ENCODE measurements at regions not wholly inside any gene's neighbourhood (a gene's known extent, or its start where the extent isn't known, plus 50 kb on each side); places are given as distances from the start of the nearest gene placed in this dataset.
A peak's percentile ranks its signal among the peaks of the same experiment; 100 is the strongest.

DNA sequence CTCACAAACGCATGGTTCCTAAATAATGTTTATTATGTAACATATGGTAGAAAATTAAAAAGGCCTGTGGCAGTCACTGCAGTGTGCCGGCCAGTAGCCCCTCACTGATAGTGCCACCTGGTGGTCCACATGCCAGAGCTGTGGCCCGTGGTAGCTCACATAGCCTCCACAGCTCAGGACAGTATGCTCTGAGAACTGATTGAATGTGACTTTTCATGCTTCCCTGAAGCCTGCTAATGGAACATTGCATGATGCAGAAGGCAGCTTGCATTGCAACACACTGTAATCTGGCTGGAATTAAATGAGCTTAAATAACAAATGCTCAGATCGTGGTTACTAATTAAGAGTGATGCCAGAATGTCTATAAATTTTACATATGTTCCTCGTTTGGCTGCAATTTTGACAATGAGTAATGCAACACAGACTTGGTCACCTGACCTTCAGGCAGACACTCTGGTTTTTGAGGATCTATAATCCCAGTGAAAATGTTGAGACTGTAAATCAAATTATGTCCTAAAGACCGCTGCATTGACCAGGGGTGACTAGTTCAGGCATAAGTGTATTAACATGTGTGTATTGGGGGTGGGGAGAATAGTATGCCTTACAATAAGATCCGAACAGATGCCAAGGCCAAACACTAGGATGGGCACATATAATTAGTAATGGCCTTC lies 566.4 kb downstream of the METTL15 start:
- TF ChIP-seq POLR2A (IDR thresholded peaks at IDR 0.05; ENCODE audit: borderline replicate concordance, extremely low read depth, insufficient read depth, insufficient read length) = no peak
- no peak for TF ChIP-seq POLR2AphosphoS5 (IDR thresholded peaks at IDR 0.05; ENCODE audit: low read depth, low read length)
- TF ChIP-seq, protein P1, sequence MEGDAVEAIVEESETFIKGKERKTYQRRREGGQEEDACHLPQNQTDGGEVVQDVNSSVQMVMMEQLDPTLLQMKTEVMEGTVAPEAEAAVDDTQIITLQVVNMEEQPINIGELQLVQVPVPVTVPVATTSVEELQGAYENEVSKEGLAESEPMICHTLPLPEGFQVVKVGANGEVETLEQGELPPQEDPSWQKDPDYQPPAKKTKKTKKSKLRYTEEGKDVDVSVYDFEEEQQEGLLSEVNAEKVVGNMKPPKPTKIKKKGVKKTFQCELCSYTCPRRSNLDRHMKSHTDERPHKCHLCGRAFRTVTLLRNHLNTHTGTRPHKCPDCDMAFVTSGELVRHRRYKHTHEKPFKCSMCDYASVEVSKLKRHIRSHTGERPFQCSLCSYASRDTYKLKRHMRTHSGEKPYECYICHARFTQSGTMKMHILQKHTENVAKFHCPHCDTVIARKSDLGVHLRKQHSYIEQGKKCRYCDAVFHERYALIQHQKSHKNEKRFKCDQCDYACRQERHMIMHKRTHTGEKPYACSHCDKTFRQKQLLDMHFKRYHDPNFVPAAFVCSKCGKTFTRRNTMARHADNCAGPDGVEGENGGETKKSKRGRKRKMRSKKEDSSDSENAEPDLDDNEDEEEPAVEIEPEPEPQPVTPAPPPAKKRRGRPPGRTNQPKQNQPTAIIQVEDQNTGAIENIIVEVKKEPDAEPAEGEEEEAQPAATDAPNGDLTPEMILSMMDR (IDR thresholded peaks at IDR 0.05 in 2 of 3, conservative IDR thresholded peaks at IDR 0.05 in 1 of 3; ENCODE audit: borderline replicate concordance in 1 of 3, insufficient read depth in 1 of 3, low read depth in 2 of 3, low read length in 2 of 3) = peak; percentile 39 to 79 (median 76); a peak in 5 of 6 replicates
- TF ChIP-seq RAD21 (IDR thresholded peaks at IDR 0.05; ENCODE audit: low read depth) = peak; percentile 76
- TF ChIP-seq, protein P2, sequence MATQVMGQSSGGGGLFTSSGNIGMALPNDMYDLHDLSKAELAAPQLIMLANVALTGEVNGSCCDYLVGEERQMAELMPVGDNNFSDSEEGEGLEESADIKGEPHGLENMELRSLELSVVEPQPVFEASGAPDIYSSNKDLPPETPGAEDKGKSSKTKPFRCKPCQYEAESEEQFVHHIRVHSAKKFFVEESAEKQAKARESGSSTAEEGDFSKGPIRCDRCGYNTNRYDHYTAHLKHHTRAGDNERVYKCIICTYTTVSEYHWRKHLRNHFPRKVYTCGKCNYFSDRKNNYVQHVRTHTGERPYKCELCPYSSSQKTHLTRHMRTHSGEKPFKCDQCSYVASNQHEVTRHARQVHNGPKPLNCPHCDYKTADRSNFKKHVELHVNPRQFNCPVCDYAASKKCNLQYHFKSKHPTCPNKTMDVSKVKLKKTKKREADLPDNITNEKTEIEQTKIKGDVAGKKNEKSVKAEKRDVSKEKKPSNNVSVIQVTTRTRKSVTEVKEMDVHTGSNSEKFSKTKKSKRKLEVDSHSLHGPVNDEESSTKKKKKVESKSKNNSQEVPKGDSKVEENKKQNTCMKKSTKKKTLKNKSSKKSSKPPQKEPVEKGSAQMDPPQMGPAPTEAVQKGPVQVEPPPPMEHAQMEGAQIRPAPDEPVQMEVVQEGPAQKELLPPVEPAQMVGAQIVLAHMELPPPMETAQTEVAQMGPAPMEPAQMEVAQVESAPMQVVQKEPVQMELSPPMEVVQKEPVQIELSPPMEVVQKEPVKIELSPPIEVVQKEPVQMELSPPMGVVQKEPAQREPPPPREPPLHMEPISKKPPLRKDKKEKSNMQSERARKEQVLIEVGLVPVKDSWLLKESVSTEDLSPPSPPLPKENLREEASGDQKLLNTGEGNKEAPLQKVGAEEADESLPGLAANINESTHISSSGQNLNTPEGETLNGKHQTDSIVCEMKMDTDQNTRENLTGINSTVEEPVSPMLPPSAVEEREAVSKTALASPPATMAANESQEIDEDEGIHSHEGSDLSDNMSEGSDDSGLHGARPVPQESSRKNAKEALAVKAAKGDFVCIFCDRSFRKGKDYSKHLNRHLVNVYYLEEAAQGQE (IDR thresholded peaks at IDR 0.05; ENCODE audit: low read depth) = no peak
- TF ChIP-seq, protein P3, sequence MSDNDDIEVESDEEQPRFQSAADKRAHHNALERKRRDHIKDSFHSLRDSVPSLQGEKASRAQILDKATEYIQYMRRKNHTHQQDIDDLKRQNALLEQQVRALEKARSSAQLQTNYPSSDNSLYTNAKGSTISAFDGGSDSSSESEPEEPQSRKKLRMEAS (IDR thresholded peaks at IDR 0.05) = no peak; the same call in 1 of the 2 replicates
- TF ChIP-seq TCF7L2 (IDR thresholded peaks at IDR 0.05; ENCODE audit: borderline replicate concordance, extremely low read depth, insufficient read depth, insufficient read length) = no peak
- no peak for TF ChIP-seq EZH2 (IDR thresholded peaks at IDR 0.05)
- no peak for TF ChIP-seq EZH2phosphoT487 (IDR thresholded peaks at IDR 0.05; ENCODE audit: borderline replicate concordance)
